Breast epithelium (tissue), 3 donors: ENCODE measurements at regions not wholly inside any gene's neighbourhood (a gene's known extent, or its start where the extent isn't known, plus 50 kb on each side); places are given as distances from the start of the nearest gene placed in this dataset.
"Not testable (repeated sequence)": the region's sequence is repeated elsewhere in the genome, so short reads cannot be mapped to it uniquely, and the experiment has no call there.

Experiments used
- CTCF ChIP-seq, 3 donors: fragments of 450-650 bp; IDR thresholded peaks; one replicate each; pipeline ENCODE4 v1.5.1; 2016 to 2017; ENCODE audit warnings: antibody characterized with exemption in 3 of 3, mild to moderate bottlenecking in 3 of 3, moderate library complexity in 3 of 3
- POLR2A ChIP-seq: fragments of 450-650 bp; IDR thresholded peaks from one replicate; pipeline ENCODE4 v1.6.1; 2016; ENCODE audit warnings: antibody characterized with exemption, mild to moderate bottlenecking, moderate library complexity
- POLR2AphosphoS5 ChIP-seq, 3 donors: sonication (generic); formaldehyde crosslinking; IDR thresholded peaks; one replicate each; pipeline ENCODE4 v1.6.1; 2017; ENCODE audit warnings: antibody characterized with exemption in 3 of 3

GRCh38 chr2:111447482-111447881 is 326.8 kb downstream of the BCL2L11 start:
- TF ChIP-seq CTCF (IDR thresholded peaks at IDR 0.05); POLR2A; POLR2AphosphoS5 (IDR thresholded peaks at IDR 0.05): not testable (repeated sequence)
